ENCODE measurements at regions not wholly inside any gene's neighbourhood (a gene's known extent, or its start where the extent isn't known, plus 50 kb on each side); places are given as distances from the start of the nearest gene placed in this dataset.

DNA sequence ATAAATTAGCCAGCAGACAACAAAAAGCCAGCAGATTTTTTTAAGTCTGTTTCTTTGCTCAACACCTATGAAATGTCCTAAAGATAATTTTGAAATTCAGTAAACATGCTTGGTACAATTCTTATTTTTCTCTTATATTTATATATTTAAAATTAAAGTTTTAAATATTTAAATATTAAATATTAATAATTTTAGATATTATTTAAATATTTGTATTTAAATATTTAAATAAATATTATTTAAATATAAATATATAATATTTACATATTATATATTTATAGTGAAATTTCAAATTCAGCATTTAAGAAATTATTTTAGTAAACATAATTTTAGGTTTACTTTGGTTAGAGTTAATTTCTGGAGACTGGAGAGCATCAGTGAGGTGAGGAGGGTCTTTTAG, 1554.2 kb downstream of the NCAM2 start:
- H3K4me3 ChIP-seq, result no peak overlapping the region
- DNase-seq (ENCODE audit: low spot score), result no peak
- H3K27ac ChIP-seq, result no peak overlapping the region
- TF ChIP-seq, protein P1, sequence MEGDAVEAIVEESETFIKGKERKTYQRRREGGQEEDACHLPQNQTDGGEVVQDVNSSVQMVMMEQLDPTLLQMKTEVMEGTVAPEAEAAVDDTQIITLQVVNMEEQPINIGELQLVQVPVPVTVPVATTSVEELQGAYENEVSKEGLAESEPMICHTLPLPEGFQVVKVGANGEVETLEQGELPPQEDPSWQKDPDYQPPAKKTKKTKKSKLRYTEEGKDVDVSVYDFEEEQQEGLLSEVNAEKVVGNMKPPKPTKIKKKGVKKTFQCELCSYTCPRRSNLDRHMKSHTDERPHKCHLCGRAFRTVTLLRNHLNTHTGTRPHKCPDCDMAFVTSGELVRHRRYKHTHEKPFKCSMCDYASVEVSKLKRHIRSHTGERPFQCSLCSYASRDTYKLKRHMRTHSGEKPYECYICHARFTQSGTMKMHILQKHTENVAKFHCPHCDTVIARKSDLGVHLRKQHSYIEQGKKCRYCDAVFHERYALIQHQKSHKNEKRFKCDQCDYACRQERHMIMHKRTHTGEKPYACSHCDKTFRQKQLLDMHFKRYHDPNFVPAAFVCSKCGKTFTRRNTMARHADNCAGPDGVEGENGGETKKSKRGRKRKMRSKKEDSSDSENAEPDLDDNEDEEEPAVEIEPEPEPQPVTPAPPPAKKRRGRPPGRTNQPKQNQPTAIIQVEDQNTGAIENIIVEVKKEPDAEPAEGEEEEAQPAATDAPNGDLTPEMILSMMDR (IDR thresholded peaks at IDR 0.05), result no peak

DNA sequence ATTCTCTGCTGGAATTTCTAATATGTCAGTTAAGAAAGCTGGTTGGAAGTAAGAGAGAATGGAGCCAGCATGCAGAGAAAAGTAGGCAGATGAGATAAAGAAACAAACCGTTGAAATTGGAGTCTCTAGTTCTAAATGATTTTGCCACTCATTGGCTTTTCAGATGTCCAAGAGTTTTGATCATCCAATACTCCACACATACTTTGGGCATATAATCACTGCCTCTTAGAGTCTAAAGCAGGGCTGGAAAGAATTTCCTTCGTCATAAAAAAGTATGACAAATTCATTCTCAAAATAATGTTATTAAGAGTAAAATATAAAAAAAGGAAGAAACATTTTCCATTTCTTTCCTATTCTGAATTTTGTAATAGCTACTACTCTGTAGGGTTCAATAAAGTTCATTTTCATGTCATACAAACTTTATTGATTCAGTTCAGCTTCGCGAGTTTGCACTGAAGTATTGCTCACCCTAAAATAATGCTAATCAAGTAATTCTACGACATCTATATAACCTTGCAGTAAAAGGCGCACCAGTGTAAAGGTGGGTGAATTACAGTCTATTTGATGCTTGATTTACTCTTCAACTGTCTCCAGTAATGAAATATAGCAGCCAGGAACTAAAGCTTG, 1556.6 kb downstream of the NCAM2 start:
- TF ChIP-seq, protein P1 (IDR thresholded peaks at IDR 0.05), result no peak
- Histone ChIP-seq H3K27ac (no peak overlapping the region), H3K4me3 (no peak overlapping the region)
- no peak for DNase-seq (ENCODE audit: low spot score)

DNA sequence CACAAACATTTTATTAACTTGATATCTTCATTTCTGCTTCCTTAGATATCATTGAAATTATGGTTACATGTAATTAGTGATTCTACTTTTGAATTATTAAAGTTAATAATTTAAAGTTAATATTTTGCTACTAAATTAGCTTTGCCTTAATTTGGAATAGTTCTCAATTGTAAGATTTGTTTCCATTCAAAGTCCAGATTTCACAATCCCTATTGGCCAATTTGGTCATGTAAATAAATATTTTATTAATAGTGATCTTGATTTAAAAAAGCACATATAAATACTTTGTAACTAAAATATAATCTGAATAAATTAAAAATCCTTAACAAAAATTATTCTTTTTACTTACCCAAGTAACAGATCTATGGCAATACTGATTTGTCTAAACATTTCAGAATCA, 1558.6 kb downstream of the NCAM2 start:
- DNase-seq (ENCODE audit: low spot score), result no peak
- TF ChIP-seq, protein P1 (IDR thresholded peaks at IDR 0.05), result no peak
- no peak overlapping the region for H3K4me3 ChIP-seq

DNA sequence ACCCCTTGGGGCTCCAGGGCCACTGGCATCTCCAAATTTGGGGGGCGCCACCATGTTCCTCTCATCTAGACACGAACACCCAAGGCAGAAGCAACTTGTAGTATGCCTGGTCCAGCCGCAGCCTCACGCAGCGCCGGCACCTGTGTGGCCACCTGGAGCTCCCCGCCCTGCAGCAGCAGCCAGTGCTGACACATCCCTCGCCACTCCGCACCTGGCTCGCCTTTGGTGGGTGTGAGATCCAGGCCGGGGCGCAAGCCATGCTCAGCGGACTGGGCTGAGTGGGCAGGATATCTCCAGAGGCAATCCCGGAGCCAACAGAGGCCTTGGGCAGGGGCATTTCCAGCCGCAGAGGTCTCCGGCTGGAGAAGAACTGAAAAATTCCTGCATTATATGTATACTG, 1563.7 kb downstream of the NCAM2 start:
- no peak overlapping the region for H3K27ac ChIP-seq
- TF ChIP-seq, protein P1 (IDR thresholded peaks at IDR 0.05), result no peak
- H3K4me3 ChIP-seq, result no peak overlapping the region
- DNase-seq (ENCODE audit: low spot score), result no peak

More for the DNA sequence above, 1558.6 kb downstream of the NCAM2 start:
- H3K27ac ChIP-seq, result no peak overlapping the region

DNA sequence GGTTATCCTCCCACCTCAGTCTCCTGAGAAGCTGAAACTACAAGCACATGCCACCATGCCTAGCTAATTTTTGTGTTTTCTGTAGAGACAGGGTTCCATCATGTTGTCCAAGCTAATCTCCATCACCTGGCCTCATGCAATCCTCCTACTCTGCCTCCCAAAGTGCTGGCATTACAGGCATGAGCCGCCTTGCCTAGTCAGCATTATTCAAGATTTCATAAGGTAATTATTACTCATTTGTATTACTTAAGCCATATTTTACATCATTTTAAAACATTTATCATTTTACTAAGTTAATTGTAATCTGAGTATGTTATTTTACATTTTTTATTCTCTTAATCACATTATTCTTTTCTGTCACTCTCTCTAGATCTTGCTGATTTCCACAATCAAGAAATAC, 1575.6 kb downstream of the NCAM2 start:
- no peak for DNase-seq (ENCODE audit: low spot score)
- TF ChIP-seq, protein P1 (IDR thresholded peaks at IDR 0.05), result no peak
- Histone ChIP-seq H3K4me3 (no peak overlapping the region), H3K27ac (no peak overlapping the region)

DNA sequence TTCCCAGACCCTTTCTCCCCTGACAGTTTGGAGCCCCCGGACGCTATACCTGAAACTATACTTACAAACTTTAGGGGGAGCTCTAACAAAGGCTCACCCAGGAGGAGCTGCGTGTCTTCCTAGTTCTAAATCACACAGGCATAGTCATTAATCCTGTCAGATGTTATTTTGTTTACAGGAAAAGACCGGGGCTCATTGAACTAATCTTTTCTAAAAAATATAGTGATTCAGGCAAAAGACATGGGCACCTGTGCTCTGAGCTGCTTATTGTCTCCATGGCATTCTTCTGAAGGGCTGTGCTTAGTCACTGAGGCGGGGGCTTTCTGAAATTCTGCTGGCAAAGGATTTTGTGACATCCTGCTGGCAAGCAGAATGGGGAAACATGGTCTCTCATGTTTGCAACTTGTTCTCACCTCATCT, 1577.0 kb downstream of the NCAM2 start:
- TF ChIP-seq, protein P1 (IDR thresholded peaks at IDR 0.05), result no peak
- no peak for DNase-seq (ENCODE audit: low spot score)

DNA sequence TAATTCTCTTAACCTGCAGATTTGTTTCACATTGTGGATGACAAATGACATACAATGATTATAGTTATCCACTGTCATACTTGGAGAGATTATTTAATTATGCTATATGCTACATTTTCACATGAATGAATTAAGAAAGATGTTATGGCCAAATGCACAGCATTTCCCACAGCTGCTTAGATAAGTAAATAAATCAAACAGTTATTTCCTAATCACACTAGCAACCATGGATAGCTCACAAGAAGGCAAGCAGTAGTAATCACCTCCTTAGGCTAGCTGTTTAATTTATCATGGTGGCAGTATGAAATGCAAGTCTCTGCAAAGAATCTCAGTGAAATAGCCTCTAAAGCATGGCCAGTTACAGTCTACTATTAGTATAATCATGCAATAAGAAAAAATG, 1581.5 kb downstream of the NCAM2 start:
- TF ChIP-seq, protein P1 (IDR thresholded peaks at IDR 0.05), result no peak
- no peak for DNase-seq (ENCODE audit: low spot score)
- Histone ChIP-seq H3K27ac (no peak overlapping the region), H3K4me3 (no peak overlapping the region)

More for the DNA sequence above, 1577.0 kb downstream of the NCAM2 start:
- no peak overlapping the region for H3K27ac ChIP-seq
- no peak overlapping the region for H3K4me3 ChIP-seq

Data from coronary artery (tissue), 2 donors.